ENCODE measurements at regions not wholly inside any gene's neighbourhood (a gene's known extent, or its start where the extent isn't known, plus 50 kb on each side); places are given as distances from the start of the nearest gene placed in this dataset.

DNA sequence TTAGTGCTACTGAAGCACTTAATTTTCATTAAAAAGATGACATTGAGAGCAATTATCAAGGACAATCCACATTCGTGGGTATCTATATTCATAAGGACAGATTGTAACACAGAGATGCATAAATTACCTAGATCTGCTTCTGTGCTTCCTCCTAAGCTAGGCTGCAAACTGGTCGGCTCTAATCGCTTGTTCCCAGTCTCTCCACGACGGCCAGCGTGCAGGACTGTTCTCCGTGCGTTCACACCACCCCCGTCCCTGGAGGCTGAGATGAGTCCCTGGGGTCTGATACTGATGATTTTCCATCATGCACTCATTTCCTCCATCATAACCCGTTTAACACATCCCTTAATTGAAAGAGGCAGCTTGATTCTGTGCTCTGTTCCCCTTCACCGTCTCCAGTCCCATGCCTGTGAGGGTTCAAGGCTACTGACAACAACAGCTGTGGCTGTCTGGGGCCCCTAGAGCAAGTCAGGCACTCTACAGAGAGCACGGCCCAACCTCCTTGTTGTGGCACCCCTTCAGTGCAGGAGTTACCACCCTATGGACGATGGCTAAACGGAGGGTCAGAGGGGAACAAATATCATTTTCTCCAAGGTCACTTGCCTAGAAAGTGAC, 469.6 kb downstream of the NPHP4 start:
- TF ChIP-seq POLR2A (IDR thresholded peaks at IDR 0.05; ENCODE audit: low read depth, low read length), result no peak
- DNase-seq (ENCODE audit: insufficient read length, low spot score) (no peak), FAIRE-seq (no peak)

- TF ChIP-seq POLR2A (IDR thresholded peaks at IDR 0.05; ENCODE audit: low read depth, low read length), result no peak
- no peak for FAIRE-seq
- DNase-seq (ENCODE audit: insufficient read length, low spot score), result no peak
Measured at GRCh38 chr1:5519366-5520135, 472.7 kb downstream of the NPHP4 start.

- FAIRE-seq, result no peak
- no peak for TF ChIP-seq POLR2A (IDR thresholded peaks at IDR 0.05; ENCODE audit: low read depth, low read length)
- no peak for DNase-seq (ENCODE audit: insufficient read length, low spot score)
Measured at GRCh38 chr1:5516756-5517155, 475.5 kb downstream of the NPHP4 start.

GRCh38 chr1:5515501-5515900, 476.7 kb downstream of the NPHP4 start:
- no peak for TF ChIP-seq POLR2A (IDR thresholded peaks at IDR 0.05; ENCODE audit: low read depth, low read length)
- no peak for FAIRE-seq
- DNase-seq (ENCODE audit: insufficient read length, low spot score), result no peak

- DNase-seq (ENCODE audit: insufficient read length, low spot score) (peak; percentile 56), FAIRE-seq (no peak)
- no peak for TF ChIP-seq POLR2A (IDR thresholded peaks at IDR 0.05; ENCODE audit: low read depth, low read length)
Measured at GRCh38 chr1:5514527-5515183, 477.6 kb downstream of the NPHP4 start.

DNA sequence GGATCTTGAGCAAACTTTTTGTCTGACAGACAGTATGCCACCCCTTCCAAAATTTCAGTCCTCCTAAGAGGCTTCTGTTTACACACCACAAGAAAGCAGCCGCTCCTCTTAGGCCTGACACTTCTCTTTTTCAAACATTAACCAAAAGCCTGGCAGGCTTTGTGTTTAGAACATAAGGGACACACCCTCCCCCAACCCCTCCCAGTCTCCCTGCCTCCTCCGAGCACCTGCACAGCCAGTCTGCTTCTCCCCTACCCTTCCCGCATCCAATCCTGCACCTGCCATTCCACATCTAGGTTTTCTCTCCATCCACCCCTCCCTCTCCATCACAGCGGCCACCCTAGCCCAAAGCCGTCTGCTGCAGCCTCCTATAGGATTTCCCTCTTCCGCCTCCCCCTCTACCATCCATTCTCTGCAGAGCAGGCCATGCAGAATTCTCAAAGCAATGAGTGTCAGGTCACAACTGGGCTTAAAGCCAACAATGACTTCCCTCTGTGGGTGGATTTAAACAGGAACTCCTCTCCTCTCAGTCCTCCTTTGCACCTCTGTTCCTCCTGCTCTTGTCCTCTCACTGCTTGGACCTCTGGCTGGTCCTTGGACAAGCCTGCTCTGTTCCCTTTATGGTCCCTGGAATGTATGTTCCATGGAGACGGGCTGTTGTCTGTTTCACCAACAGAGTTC, 478.2 kb downstream of the NPHP4 start:
- no peak for TF ChIP-seq POLR2A (IDR thresholded peaks at IDR 0.05; ENCODE audit: low read depth, low read length)
- no peak for FAIRE-seq
- DNase-seq (ENCODE audit: insufficient read length, low spot score), result no peak

- no peak for TF ChIP-seq POLR2A (IDR thresholded peaks at IDR 0.05; ENCODE audit: low read depth, low read length)
- FAIRE-seq (no peak), DNase-seq (ENCODE audit: insufficient read length, low spot score) (no peak)
Measured at GRCh38 chr1:5513179-5513578, 479.0 kb downstream of the NPHP4 start.

DNA sequence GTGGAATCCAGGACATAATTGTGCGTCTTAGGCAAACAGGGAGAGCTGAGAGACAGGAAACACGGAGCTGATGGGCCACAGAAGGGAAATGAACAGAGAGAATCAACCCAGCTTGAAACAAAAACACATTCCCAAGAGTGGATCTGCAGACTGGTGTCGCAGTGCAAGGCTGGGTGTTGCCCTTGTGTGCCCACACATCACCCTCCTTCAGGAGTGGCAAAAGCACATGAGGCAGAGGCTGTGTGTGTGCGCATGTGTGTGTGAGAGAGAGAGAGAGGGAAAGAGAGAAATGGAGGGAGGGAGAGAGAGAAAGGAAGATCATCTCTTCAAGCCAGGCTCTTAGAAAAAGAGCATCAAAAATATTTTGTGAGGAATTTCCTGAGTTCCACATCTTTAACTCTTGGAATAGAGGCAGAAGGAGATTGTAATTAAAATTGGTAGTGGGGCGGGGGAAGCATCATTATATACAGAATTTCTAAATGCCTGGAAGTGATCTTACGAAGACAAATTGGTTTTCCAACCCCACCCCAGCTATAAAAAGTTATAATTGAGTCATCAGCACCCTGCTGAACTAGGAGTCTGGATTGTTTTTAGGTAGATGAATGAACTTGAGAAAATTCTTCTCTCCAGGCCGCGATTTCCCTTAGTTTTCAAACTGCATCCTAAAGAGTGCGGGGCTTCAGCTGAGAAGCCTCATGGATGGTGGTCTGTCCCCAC, 480.7 kb downstream of the NPHP4 start:
- FAIRE-seq (no peak), DNase-seq (ENCODE audit: insufficient read length, low spot score) (no peak)
- TF ChIP-seq POLR2A (IDR thresholded peaks at IDR 0.05; ENCODE audit: low read depth, low read length), result no peak

GRCh38 chr1:5509664-5510452, 482.4 kb downstream of the NPHP4 start:
- TF ChIP-seq POLR2A (IDR thresholded peaks at IDR 0.05; ENCODE audit: low read depth, low read length), result no peak
- no peak for FAIRE-seq
- peak; percentile 61 for DNase-seq (ENCODE audit: insufficient read length, low spot score)

- DNase-seq (ENCODE audit: insufficient read length, low spot score) (no peak), FAIRE-seq (no peak)
- TF ChIP-seq POLR2A (IDR thresholded peaks at IDR 0.05; ENCODE audit: low read depth, low read length), result no peak
Measured at GRCh38 chr1:5508669-5509330, 483.4 kb downstream of the NPHP4 start.

DNA sequence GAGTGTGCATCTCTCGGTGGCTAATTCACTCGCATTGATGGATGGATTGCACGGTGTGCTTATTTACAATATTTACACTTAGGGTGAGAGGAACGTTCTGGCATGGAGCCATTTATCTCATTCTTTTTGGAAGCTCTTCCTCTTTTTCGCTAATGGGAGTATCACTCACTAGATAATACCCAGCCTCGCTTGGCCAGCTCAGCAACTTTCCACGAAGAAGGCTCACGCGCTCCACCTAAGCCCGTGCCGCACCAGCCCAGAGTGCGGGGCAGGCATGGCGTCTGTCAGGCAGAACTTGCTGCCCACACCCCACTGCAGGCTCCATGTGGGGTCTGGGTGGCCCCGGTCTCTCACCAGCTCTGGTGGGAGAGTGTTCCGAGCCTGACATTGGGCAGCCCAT, 484.9 kb downstream of the NPHP4 start:
- DNase-seq (ENCODE audit: insufficient read length, low spot score) (no peak), FAIRE-seq (no peak)
- no peak for TF ChIP-seq POLR2A (IDR thresholded peaks at IDR 0.05; ENCODE audit: low read depth, low read length)

- DNase-seq (ENCODE audit: insufficient read length, low spot score) (no peak), FAIRE-seq (no peak)
- TF ChIP-seq POLR2A (IDR thresholded peaks at IDR 0.05; ENCODE audit: low read depth, low read length), result no peak
Measured at GRCh38 chr1:5506634-5507033, 485.6 kb downstream of the NPHP4 start.
